ENCODE measurements at regions not wholly inside any gene's neighbourhood (a gene's known extent, or its start where the extent isn't known, plus 50 kb on each side); places are given as distances from the start of the nearest gene placed in this dataset.
"Not testable (repeated sequence)": the region's sequence is repeated elsewhere in the genome, so short reads cannot be mapped to it uniquely, and the experiment has no call there.

- no peak for DNase-seq (ENCODE audit: low read depth)
Observed at GRCh38 chr4:155473420-155474095, 96.8 kb upstream of the MAP9 start.

- no peak for DNase-seq (ENCODE audit: low read depth)
Observed at GRCh38 chr4:155468282-155468681, 91.5 kb upstream of the MAP9 start.

- DNase-seq (ENCODE audit: low read depth): no peak
Observed at GRCh38 chr4:155450676-155451075, 73.9 kb upstream of the MAP9 start.

GRCh38 chr4:155445306-155445705, 68.5 kb upstream of the MAP9 start:
- DNase-seq (ENCODE audit: low read depth): no peak

- DNase-seq (ENCODE audit: low read depth): no peak
Observed at GRCh38 chr4:155444721-155445120, 68.0 kb upstream of the MAP9 start.

GRCh38 chr4:155442267-155443105, 65.7 kb upstream of the MAP9 start:
- DNase-seq (ENCODE audit: low read depth): peak; percentile 84

- no peak for DNase-seq (ENCODE audit: low read depth)
Observed at GRCh38 chr4:155441475-155441874, 64.7 kb upstream of the MAP9 start.

GRCh38 chr4:155439760-155440159, 63.0 kb upstream of the MAP9 start:
- not testable (repeated sequence) for DNase-seq (ENCODE audit: low read depth)

- DNase-seq (ENCODE audit: low read depth): no peak
Observed at GRCh38 chr4:155434904-155435303, 58.1 kb upstream of the MAP9 start.

GRCh38 chr4:155434366-155434765, 57.6 kb upstream of the MAP9 start:
- no peak for DNase-seq (ENCODE audit: low read depth)

- no peak for DNase-seq (ENCODE audit: low read depth)
Observed at GRCh38 chr4:155433636-155434360, 57.0 kb upstream of the MAP9 start.

GRCh38 chr4:155430895-155431795, 54.4 kb upstream of the MAP9 start:
- no peak for DNase-seq (ENCODE audit: low read depth)

GRCh38 chr4:155428128-155428527, 51.4 kb upstream of the MAP9 start:
- no peak for DNase-seq (ENCODE audit: low read depth)

GRCh38 chr4:155426953-155427352, 50.2 kb upstream of the MAP9 start:
- DNase-seq (ENCODE audit: low read depth): no peak

Data from myocyte (in vitro differentiated cells).